H9 (cell line): ENCODE measurements at regions not wholly inside any gene's neighbourhood (a gene's known extent, or its start where the extent isn't known, plus 50 kb on each side); places are given as distances from the start of the nearest gene placed in this dataset.

ENCODE experiments used
- DNase-seq: peaks from one replicate; pipeline ENCODE4 v3.0.0-alpha.2; 2017
- H2AFZ ChIP-seq: one replicate; pipeline ENCODE4 v1.6.1; 2013; ENCODE audit warnings: mild to moderate bottlenecking, low read length, control low read depth, moderate library complexity
- H2AK5ac ChIP-seq: 2 replicates; pipeline ENCODE4 v1.6.1; 2013; ENCODE audit warnings: low read length, control low read depth, mixed read lengths; ENCODE audit not compliant: insufficient read length
- H2BK120ac ChIP-seq: one replicate; pipeline ENCODE4 v1.6.1; 2013; ENCODE audit warnings: low read depth, mild to moderate bottlenecking, low read length, control low read depth, inconsistent platforms; ENCODE audit not compliant: poor library complexity, severe bottlenecking
- H2BK12ac ChIP-seq: 2 replicates; pipeline ENCODE4 v1.6.1; 2013; ENCODE audit warnings: low read length, control low read depth, mixed read lengths, low read depth; ENCODE audit not compliant: insufficient read length
- H2BK15ac ChIP-seq: 2 replicates; pipeline ENCODE4 v1.6.1; 2013; ENCODE audit warnings: low read depth, low read length, control low read depth
- H2BK20ac ChIP-seq: one replicate; pipeline ENCODE4 v1.6.1; 2013; ENCODE audit warnings: low read depth, mild to moderate bottlenecking, low read length, control low read depth, inconsistent platforms; ENCODE audit not compliant: poor library complexity, severe bottlenecking
- H2BK5ac ChIP-seq: 2 replicates; pipeline ENCODE4 v1.6.1; 2013; ENCODE audit warnings: low read length, control low read depth, mixed read lengths; ENCODE audit not compliant: insufficient read length
- H3K14ac ChIP-seq: 2 replicates; pipeline ENCODE4 v1.6.1; 2013; ENCODE audit warnings: low read length, control low read depth; ENCODE audit not compliant: insufficient read depth
- H3K18ac ChIP-seq: 2 replicates; pipeline ENCODE4 v1.6.1; 2013; ENCODE audit warnings: low read depth, mild to moderate bottlenecking, mixed read lengths, low read length, control low read depth; ENCODE audit not compliant: insufficient read length
- H3K23ac ChIP-seq: 2 replicates; pipeline ENCODE4 v1.6.1; 2013; ENCODE audit warnings: low read length, control low read depth, mixed read lengths, low read depth; ENCODE audit not compliant: insufficient read length
- H3K23me2 ChIP-seq: 2 replicates; pipeline ENCODE4 v1.6.1; 2013; ENCODE audit warnings: low read depth, mild to moderate bottlenecking, mixed read lengths, low read length, control low read depth; ENCODE audit not compliant: insufficient read length, poor library complexity, severe bottlenecking
- H3K27ac ChIP-seq: 2 replicates; pipeline ENCODE4 v1.5.1; 2013; ENCODE audit warnings: low read length, control low read depth, mixed read lengths, low read depth; ENCODE audit not compliant: insufficient read length
- H3K27me3 ChIP-seq: 2 replicates; pipeline ENCODE4 v1.6.1; 2013; ENCODE audit warnings: low read length, control low read depth, inconsistent platforms; ENCODE audit not compliant: insufficient read depth
- H3K4ac ChIP-seq: 2 replicates; pipeline ENCODE4 v1.6.1; 2013; ENCODE audit warnings: low read depth, mild to moderate bottlenecking, control low read depth, inconsistent platforms, low read length, moderate library complexity
- H3K4me1 ChIP-seq: 2 replicates; pipeline ENCODE4 v1.6.1; 2013; ENCODE audit warnings: low read length, control low read depth, inconsistent platforms; ENCODE audit not compliant: insufficient read depth
- H3K4me2 ChIP-seq: 2 replicates; pipeline ENCODE4 v1.6.1; 2013; ENCODE audit warnings: low read length, control low read depth, mixed read lengths; ENCODE audit not compliant: insufficient read length, insufficient read depth
- H3K56ac ChIP-seq: 2 replicates; pipeline ENCODE4 v1.6.1; 2013; ENCODE audit warnings: low read depth, mild to moderate bottlenecking, mixed read lengths, low read length, control low read depth; ENCODE audit not compliant: insufficient read length
- H3K79me1 ChIP-seq: 2 replicates; pipeline ENCODE4 v1.6.1; 2013; ENCODE audit warnings: low read depth, mild to moderate bottlenecking, moderate library complexity, low read length, control low read depth, inconsistent platforms; ENCODE audit not compliant: insufficient read depth, poor library complexity, severe bottlenecking
- H3K79me2 ChIP-seq: 2 replicates; pipeline ENCODE4 v1.6.1; 2013; ENCODE audit warnings: low read length, control low read depth, inconsistent platforms; ENCODE audit not compliant: insufficient read depth
- H3K9ac ChIP-seq: 2 replicates; pipeline ENCODE4 v1.6.1; 2013; ENCODE audit warnings: low read length, control low read depth, mixed read lengths; ENCODE audit not compliant: insufficient read length; ENCODE audit errors: extremely low read depth
- H3K9me3 ChIP-seq: one replicate; pipeline ENCODE4 v1.6.1; 2013; ENCODE audit warnings: low read depth, low read length, inconsistent platforms; ENCODE audit not compliant: control insufficient read depth
- H3T11ph ChIP-seq: one replicate; pipeline ENCODE4 v1.6.1; 2013; ENCODE audit warnings: mild to moderate bottlenecking, low read length, control low read depth, inconsistent platforms
- H4K20me1 ChIP-seq: one replicate; pipeline ENCODE4 v1.6.1; 2013; ENCODE audit not compliant: control insufficient read depth, insufficient read length, insufficient read depth
- H4K5ac ChIP-seq: 2 replicates; pipeline ENCODE4 v1.6.1; 2013; ENCODE audit warnings: low read depth, mild to moderate bottlenecking, mixed read lengths, low read length, control low read depth; ENCODE audit not compliant: insufficient read length
- H4K8ac ChIP-seq: replicated peaks from 2 replicates; pipeline ENCODE4 v1.6.1; 2013; ENCODE audit warnings: low read length, control low read depth, mixed read lengths, low read depth; ENCODE audit not compliant: insufficient read length
- H4K91ac ChIP-seq: 2 replicates; pipeline ENCODE4 v1.6.1; 2013; ENCODE audit warnings: low read depth, mild to moderate bottlenecking, moderate library complexity, mixed read lengths, low read length, control low read depth; ENCODE audit not compliant: insufficient read length
- H3K27ac Mint-ChIP-seq, 3 experiments: 2 replicates in 2 of 3; 3 replicates in 1 of 3; pipeline ENCODE4 v1.8.0; 2020 to 2021; ENCODE audit warnings: mixed read lengths in 3 of 3, mild to moderate bottlenecking in 1 of 3, moderate library complexity in 1 of 3
- H3K27me3 Mint-ChIP-seq: 2 replicates; pipeline ENCODE4 v1.8.0; 2021; ENCODE audit warnings: low read depth, mild to moderate bottlenecking, moderate library complexity, mixed read lengths
- H3K36me3 Mint-ChIP-seq, 3 experiments: 2 replicates in 2 of 3; 3 replicates in 1 of 3; pipeline ENCODE4 v1.8.0; 2020 to 2021; ENCODE audit warnings: low read depth in 3 of 3, mixed read lengths in 3 of 3; ENCODE audit not compliant: insufficient read depth in 1 of 3
- H3K4me1 Mint-ChIP-seq, 2 experiments: 2 replicates each; pipeline ENCODE4 v1.8.0; 2020; ENCODE audit warnings: mixed read lengths in 2 of 2
- H3K4me3 Mint-ChIP-seq, 2 experiments: 2 replicates in 1 of 2; 3 replicates in 1 of 2; pipeline ENCODE4 v1.8.0; 2020 to 2021; ENCODE audit warnings: mild to moderate bottlenecking in 2 of 2, mixed read lengths in 2 of 2, moderate library complexity in 1 of 2
- H3K9me3 Mint-ChIP-seq, 2 experiments: 2 replicates in 1 of 2; 3 replicates in 1 of 2; pipeline ENCODE4 v1.8.0; 2020; ENCODE audit warnings: mild to moderate bottlenecking in 2 of 2, mixed read lengths in 2 of 2, moderate library complexity in 1 of 2
- CTCF ChIP-seq: fragments of 200-600 bp; sonication (generic); conservative IDR thresholded peaks from 3 replicates; pipeline ENCODE4 v1.8.0; 2021; ENCODE audit warnings: antibody characterized with exemption, mild to moderate bottlenecking
- WGBS: extraction: QIAGEN DNeasy Blood & Tissue Kit; methylation state at CpG from one replicate; pipeline ENCODE4 v1.1.7; 2013; ENCODE audit warnings: missing lambda C conversion rate, low lambda C conversion rate, mixed read lengths; ENCODE audit not compliant: insufficient read length; ENCODE audit errors: extremely low coverage; 5-methylcytosine and 5-hydroxymethylcytosine counted together

- no CpG with 5 or more reads among the region's 9 CpGs for WGBS
- H3K79me2 ChIP-seq = no peaks in the 10 kb centered on the region
- no peak overlapping the region for H3K4ac ChIP-seq
- no peak overlapping the region for H3K14ac ChIP-seq
- H4K20me1 ChIP-seq = no peaks in the 10 kb centered on the region
- TF ChIP-seq CTCF = no peak
- H3K4me1 ChIP-seq = peaks cover 3% of the 10 kb centered on the region; the same call in 1 of the 2 replicates
- no peak overlapping the region for H3K4me3 Mint-ChIP-seq
- H3K23ac ChIP-seq = no peak overlapping the region
- no peak overlapping the region for H3K27ac Mint-ChIP-seq
- H3K79me1 ChIP-seq = no peaks in the 10 kb centered on the region
- H3T11ph ChIP-seq = no peak overlapping the region
- no peak overlapping the region for H3K27ac ChIP-seq
- H2BK12ac ChIP-seq = no peak overlapping the region
- H3K4me2 ChIP-seq = no peak overlapping the region
- no peaks in the 10 kb centered on the region; the same call in 1 of the 2 replicates for H3K27me3 ChIP-seq
- H3K23me2 ChIP-seq = peaks cover 6% of the 10 kb centered on the region
- peak; percentile 20 for DNase-seq
- H3K4me1 Mint-ChIP-seq = peaks cover 26 to 35% of the 10 kb centered on the region in 2 experiments
- H3K18ac ChIP-seq = no peak overlapping the region
- no peak overlapping the region for H2BK5ac ChIP-seq
- no peak overlapping the region for H3K56ac ChIP-seq
- no peak overlapping the region for H3K9ac ChIP-seq
- H2BK120ac ChIP-seq = no peak overlapping the region
- no peak overlapping the region for H4K91ac ChIP-seq
- H3K9me3 ChIP-seq = no peaks in the 10 kb centered on the region
- no peak overlapping the region for H2BK15ac ChIP-seq
- no peak overlapping the region for H4K5ac ChIP-seq
- peaks cover 18% of the 10 kb centered on the region for H3K27me3 Mint-ChIP-seq
- H3K36me3 Mint-ChIP-seq = no peaks in the 10 kb centered on the region
- no peak overlapping the region for H2AK5ac ChIP-seq
- no peak overlapping the region for H2BK20ac ChIP-seq
- no peak overlapping the region for H4K8ac ChIP-seq
- H3K9me3 Mint-ChIP-seq = no peaks in the 10 kb centered on the region
- no peak overlapping the region for H2AFZ ChIP-seq
Observed at GRCh38 chr3:126270145-126270811, 86.9 kb downstream of the KLF15 start.
